HFF-Myc (cell line): ENCODE measurements at regions not wholly inside any gene's neighbourhood (a gene's known extent, or its start where the extent isn't known, plus 50 kb on each side); places are given as distances from the start of the nearest gene placed in this dataset.

Experiments used
- DNase-seq: peaks from one replicate; pipeline ENCODE4 v3.0.0-alpha.2; 2011; ENCODE audit warnings: low read depth; ENCODE audit errors: extremely low read depth
- H3K4me3 ChIP-seq: replicated peaks from 2 replicates; pipeline ENCODE4 v1.5.1; 2011; ENCODE audit warnings: low read depth, mild to moderate bottlenecking, control low read depth, low read length
- CTCF ChIP-seq: IDR thresholded peaks from 2 replicates; pipeline ENCODE4 v1.5.1; 2012; ENCODE audit warnings: mild to moderate bottlenecking, low read depth, low read length, control low read depth; ENCODE audit errors: missing control alignments

GRCh38 chr2:239806276-239806675 lies 218.9 kb downstream of the NDUFA10 start:
- no peak for TF ChIP-seq CTCF
- H3K4me3 ChIP-seq: no peak overlapping the region
- DNase-seq: no peak

DNA sequence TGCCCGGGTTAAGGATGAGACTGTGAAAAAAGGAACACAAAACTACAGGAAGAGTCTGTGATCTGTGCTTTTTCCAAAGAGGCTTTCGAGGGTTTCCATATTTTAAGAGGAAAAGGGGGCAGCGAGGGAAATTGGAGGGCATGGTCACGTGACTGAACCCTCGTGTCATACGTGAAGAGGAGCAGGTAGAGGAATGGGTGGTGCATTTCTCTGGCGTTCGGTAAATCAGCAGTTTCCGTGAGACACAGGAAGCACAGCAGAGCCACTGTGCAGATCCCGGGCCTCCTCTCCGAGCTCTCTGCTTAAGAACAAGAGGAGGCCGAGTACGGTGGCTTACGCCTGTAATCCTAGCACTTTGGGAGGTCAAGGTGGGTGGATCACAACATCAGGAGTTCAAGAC lies 219.7 kb downstream of the NDUFA10 start:
- no peak for DNase-seq
- no peak overlapping the region for H3K4me3 ChIP-seq
- TF ChIP-seq CTCF: no peak

DNA sequence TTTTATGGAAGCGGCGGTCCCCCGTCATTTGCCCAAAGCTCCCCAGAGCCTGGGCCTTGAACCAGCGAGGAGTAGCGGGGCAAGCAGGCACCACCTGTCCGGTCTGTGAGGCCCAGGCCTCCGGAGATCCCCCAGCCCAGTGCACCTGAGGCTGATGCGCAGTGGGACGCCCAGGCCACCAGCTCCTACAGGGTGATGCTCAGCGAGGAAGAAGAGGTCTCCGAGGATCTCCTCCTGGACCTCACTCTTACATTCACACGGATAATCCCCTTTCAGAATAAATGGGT lies 220.2 kb downstream of the NDUFA10 start:
- DNase-seq: no peak
- no peak overlapping the region for H3K4me3 ChIP-seq
- TF ChIP-seq CTCF: no peak

GRCh38 chr2:239804161-239805042 lies 220.7 kb downstream of the NDUFA10 start:
- TF ChIP-seq CTCF: no peak
- no peak overlapping the region for H3K4me3 ChIP-seq
- DNase-seq: no peak

DNA sequence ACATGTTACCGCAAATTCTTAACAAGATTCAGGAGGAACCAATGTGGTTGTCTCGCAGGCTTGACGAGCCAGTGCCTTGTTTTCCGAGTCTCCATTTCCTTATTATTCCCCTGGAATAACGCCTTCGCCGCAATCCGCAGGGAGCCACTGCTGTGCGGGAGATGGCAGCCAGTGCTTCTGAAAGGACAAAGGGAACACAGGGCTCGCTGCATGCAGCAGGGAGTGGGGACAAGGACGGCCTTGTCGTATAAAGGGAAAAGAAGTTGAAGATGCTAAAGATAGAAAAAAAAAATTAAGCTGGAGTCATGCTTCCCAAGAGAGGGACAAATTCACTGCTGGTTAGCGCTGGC lies 221.4 kb downstream of the NDUFA10 start:
- TF ChIP-seq CTCF: no peak
- no peak overlapping the region for H3K4me3 ChIP-seq

DNA sequence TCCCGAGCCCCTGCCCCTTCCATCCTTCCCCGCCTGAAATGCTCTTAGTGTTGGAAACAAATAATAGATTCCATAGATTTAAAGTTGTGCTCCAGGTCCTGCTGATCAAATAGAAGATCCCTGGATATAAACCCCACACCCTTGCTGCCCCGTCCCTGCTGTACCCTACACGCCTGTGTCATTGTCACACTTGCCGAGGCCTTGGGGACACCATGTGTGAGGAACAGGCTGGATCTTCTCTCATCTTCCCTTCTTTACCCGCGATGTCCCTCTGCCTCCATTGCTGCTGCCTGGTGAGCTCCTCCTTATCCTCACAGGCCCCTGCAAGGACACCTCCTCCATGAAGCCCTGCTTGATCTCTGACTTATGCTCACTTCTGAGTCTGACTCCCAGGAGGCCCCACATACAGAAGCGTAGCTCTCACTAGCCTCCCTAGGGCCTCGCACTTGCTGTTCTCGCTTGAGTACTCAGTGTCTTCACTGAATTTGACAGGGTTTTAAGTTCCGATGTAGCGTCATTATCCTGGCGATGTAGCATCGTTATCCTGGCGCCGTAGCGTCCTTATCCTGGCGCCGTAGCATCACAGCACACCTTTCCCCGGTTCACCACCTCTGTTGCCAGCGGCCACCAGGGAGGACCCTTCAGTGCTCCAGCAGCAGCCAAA lies 221.9 kb downstream of the NDUFA10 start:
- H3K4me3 ChIP-seq: no peak overlapping the region
- TF ChIP-seq CTCF: no peak
- no peak for DNase-seq

More for the DNA sequence above, 221.4 kb downstream of the NDUFA10 start:
- no peak for DNase-seq
